ENCODE measurements at regions not wholly inside any gene's neighbourhood (a gene's known extent, or its start where the extent isn't known, plus 50 kb on each side); places are given as distances from the start of the nearest gene placed in this dataset.

- ChIA-PET SMC1A (ENCODE audit: uncharacterized antibody, unreplicated experiment) (interaction anchor here (0.7 to 1.6 kb wide), 6 partner anchors 15 to 441 kb away, joined by 3 to 5 read pairs (median 4); no protein-coding TSS in a partner anchor), RAD21 (ENCODE audit: unreplicated experiment) (no interaction called here), POLR2A (no interaction called here), CTCF (interaction anchor here (0.5 to 10.4 kb wide), 8 partner anchors 43 to 312 kb away, joined by 3 to 156 read pairs (median 4); no protein-coding TSS in a partner anchor)
- H3K9ac ChIP-seq (ENCODE audit: control insufficient read depth, insufficient read depth, low read length): no peak overlapping the region
- intact Hi-C loops (cut with micrococcal nuclease; ENCODE audit: unreplicated experiment): loop anchor here (5.0 to 10.0 kb wide), 2 partner anchors 380 to 752 kb away; no protein-coding TSS in a partner anchor
- TF ChIP-seq RBBP5 (conservative IDR thresholded peaks at IDR 0.05): no peak
- no peak for TF ChIP-seq HDGF (IDR thresholded peaks at IDR 0.05)
- TF ChIP-seq MTA3 (IDR thresholded peaks at IDR 0.05; ENCODE audit: borderline replicate concordance, low read length): no peak
- TF ChIP-seq HSF1 (IDR thresholded peaks at IDR 0.05; ENCODE audit: low read depth, low read length): no peak
- TF ChIP-seq SPI1 (IDR thresholded peaks at IDR 0.05; ENCODE audit: borderline replicate concordance, insufficient read depth, low read depth, low read length): no peak
- no peak for TF ChIP-seq KLF5 (IDR thresholded peaks at IDR 0.05; ENCODE audit: partially characterized antibody)
- no peak for TF ChIP-seq NFIC (IDR thresholded peaks at IDR 0.05; ENCODE audit: low read depth, low read length)
- no peak for TF ChIP-seq E4F1 (IDR thresholded peaks at IDR 0.05; ENCODE audit: borderline replicate concordance, partially characterized antibody)
- no peak for TF ChIP-seq ZZZ3 (IDR thresholded peaks at IDR 0.05; ENCODE audit: control insufficient read depth, insufficient read length, low read depth)
- TF ChIP-seq FOS (IDR thresholded peaks at IDR 0.05; ENCODE audit: borderline replicate concordance, extremely low read depth, insufficient read length): no peak
- TF ChIP-seq PBX3 (IDR thresholded peaks at IDR 0.05; ENCODE audit: insufficient replicate concordance, low read depth, low read length): no peak
- no peak for TF ChIP-seq SMC3 (IDR thresholded peaks at IDR 0.05; ENCODE audit: borderline replicate concordance, low read length)
- TF ChIP-seq STAT1 (conservative IDR thresholded peaks at IDR 0.05): no peak
- no peak for TF ChIP-seq BACH1 (IDR thresholded peaks at IDR 0.05; ENCODE audit: borderline replicate concordance)
- no peak overlapping the region for H3K4me3 ChIP-seq
- no peak overlapping the region for H3K4me2 ChIP-seq (ENCODE audit: control insufficient read depth, insufficient read depth)
- FAIRE-seq: no peak
- no peaks in the 10 kb centered on the region for H4K20me1 ChIP-seq (ENCODE audit: control insufficient read depth, insufficient read depth)
- no TSS peak for BruUV-seq (replicated peaks)
- H3K27ac ChIP-seq (ENCODE audit: control insufficient read depth, insufficient read depth): no peak overlapping the region
- 30% methylated on average over 5 of the region's 5 CpGs for WGBS (ENCODE audit: insufficient coverage, insufficient replicate concordance, low lambda C conversion rate, missing lambda C conversion rate)
- no peaks in the 10 kb centered on the region for H3K79me2 ChIP-seq (ENCODE audit: control insufficient read depth, insufficient read depth, low read length)
- in situ Hi-C loops (cut with MboI): loop anchor here (10.0 kb wide), 1 partner anchor 750 kb away; no protein-coding TSS in a partner anchor
- H2AFZ ChIP-seq (ENCODE audit: control insufficient read depth, low read depth, low read length): no peak overlapping the region
- H3K27me3 ChIP-seq (replicated peaks in 1 of 2; ENCODE audit: control insufficient read depth in 2 of 2, insufficient read depth in 2 of 2, low read length in 1 of 2): no peaks in the 10 kb centered on the region; a peak in 1 of 4 replicates
- ATAC-seq: no peak
- H3K9me3 ChIP-seq (replicated peaks; ENCODE audit: control insufficient read depth, insufficient read depth, low read length): no peaks in the 10 kb centered on the region
- DNase-seq (ENCODE audit: low read depth, low spot score): no peak
- no peaks in the 10 kb centered on the region for H3K36me3 ChIP-seq (ENCODE audit: control insufficient read depth in 2 of 2, insufficient read depth in 2 of 2, low read length in 1 of 2)
- peaks cover 4% of the 10 kb centered on the region for H3K4me1 ChIP-seq (ENCODE audit: control insufficient read depth, insufficient read depth, low read length)
Observed at GRCh38 chr5:133864711-133865110, 103.7 kb downstream of the C5orf15 start.
